ENCODE measurements at regions not wholly inside any gene's neighbourhood (a gene's known extent, or its start where the extent isn't known, plus 50 kb on each side); places are given as distances from the start of the nearest gene placed in this dataset.

DNA sequence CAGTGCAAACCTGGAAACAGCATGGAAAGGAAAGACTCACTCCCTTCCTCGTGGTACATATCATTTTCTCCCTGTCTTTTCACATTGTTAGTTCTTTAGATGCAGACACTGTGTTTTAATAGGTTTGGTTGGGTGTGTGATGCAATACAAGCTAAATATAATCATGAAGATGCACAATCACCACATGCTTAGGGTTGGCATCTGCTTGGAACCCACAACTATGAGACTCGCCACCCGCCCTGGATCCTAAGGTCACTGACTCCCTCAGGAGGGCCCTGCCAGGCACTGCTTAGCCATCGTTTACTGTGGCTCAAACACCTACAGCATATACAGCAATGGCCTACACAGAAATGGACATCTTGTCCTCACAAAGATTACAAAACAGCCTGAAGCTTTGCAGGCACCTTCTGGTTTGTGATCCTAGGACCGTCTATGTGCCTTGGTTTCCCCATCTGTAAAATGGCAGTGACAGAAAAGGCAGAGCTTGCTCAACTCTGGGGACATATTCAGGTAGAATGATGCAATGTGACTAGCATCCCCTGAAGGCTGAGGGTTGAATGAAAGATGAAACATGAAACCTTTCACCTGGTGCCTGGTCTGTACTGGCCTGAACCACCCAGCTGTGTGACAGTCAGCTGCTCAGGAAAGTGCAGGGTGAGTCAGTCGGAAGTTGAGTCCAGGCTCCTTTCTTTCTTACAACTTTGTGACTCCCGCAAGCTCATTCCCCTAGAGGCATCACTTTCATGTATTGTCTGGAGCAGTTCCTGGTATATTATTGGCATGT lies 123.6 kb upstream of the PFN2 start:
- Histone ChIP-seq H3K36me3 (ENCODE audit: control insufficient read depth, low read depth, low read length) (no peaks in the 10 kb centered on the region), H3K9ac (ENCODE audit: low read length) (no peak overlapping the region), H3K27me3 (ENCODE audit: control insufficient read depth, insufficient read depth, low read length) (no peaks in the 10 kb centered on the region), H3K27ac (ENCODE audit: low read length) (no peak overlapping the region), H3K9me3 (ENCODE audit: control insufficient read depth, low read depth, low read length) (no peaks in the 10 kb centered on the region), H3K4me1 (ENCODE audit: control insufficient read depth, low read depth, low read length) (peaks cover 21% of the 10 kb centered on the region), H3K4me3 (ENCODE audit: low read length) (no peak overlapping the region)

DNA sequence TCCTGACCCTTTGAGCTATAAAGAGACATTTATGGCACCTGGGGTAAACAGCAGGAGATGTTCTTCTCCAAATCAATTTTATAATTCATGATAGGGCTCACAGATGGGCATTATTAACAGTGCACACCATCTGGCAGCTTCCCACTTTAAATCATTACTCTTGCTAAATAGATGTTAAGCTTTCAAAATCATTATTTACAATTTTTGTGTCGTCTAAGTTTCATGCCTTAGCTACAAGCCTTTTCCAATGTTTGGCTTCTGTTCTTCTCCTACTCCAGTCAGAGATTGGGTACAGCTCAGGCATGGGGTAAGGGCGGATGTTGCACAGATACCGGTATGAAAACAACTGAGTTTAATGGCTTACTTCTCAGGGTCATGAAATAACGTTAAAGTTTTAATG lies 120.9 kb upstream of the PFN2 start:
- Histone ChIP-seq H3K4me3 (ENCODE audit: low read length) (no peak overlapping the region), H3K9me3 (ENCODE audit: control insufficient read depth, low read depth, low read length) (no peaks in the 10 kb centered on the region), H3K9ac (ENCODE audit: low read length) (no peak overlapping the region), H3K27ac (ENCODE audit: low read length) (no peak overlapping the region), H3K27me3 (ENCODE audit: control insufficient read depth, insufficient read depth, low read length) (no peaks in the 10 kb centered on the region), H3K36me3 (ENCODE audit: control insufficient read depth, low read depth, low read length) (no peaks in the 10 kb centered on the region), H3K4me1 (ENCODE audit: control insufficient read depth, low read depth, low read length) (peaks cover 7% of the 10 kb centered on the region)

- Histone ChIP-seq H3K36me3 (ENCODE audit: control insufficient read depth, low read depth, low read length) (no peaks in the 10 kb centered on the region), H3K27ac (ENCODE audit: low read length) (no peak overlapping the region), H3K9me3 (ENCODE audit: control insufficient read depth, low read depth, low read length) (no peaks in the 10 kb centered on the region), H3K4me1 (ENCODE audit: control insufficient read depth, low read depth, low read length) (no peaks in the 10 kb centered on the region), H3K9ac (ENCODE audit: low read length) (no peak overlapping the region), H3K4me3 (ENCODE audit: low read length) (no peak overlapping the region), H3K27me3 (ENCODE audit: control insufficient read depth, insufficient read depth, low read length) (no peaks in the 10 kb centered on the region)
Measured at GRCh38 chr3:150090877-150091276, 120.2 kb upstream of the PFN2 start.

- H3K36me3 ChIP-seq (ENCODE audit: control insufficient read depth, low read depth, low read length) = no peaks in the 10 kb centered on the region
- no peak overlapping the region for H3K27ac ChIP-seq (ENCODE audit: low read length)
- no peaks in the 10 kb centered on the region for H3K9me3 ChIP-seq (ENCODE audit: control insufficient read depth, low read depth, low read length)
- H3K27me3 ChIP-seq (ENCODE audit: control insufficient read depth, insufficient read depth, low read length) = no peaks in the 10 kb centered on the region
- no peak overlapping the region for H3K9ac ChIP-seq (ENCODE audit: low read length)
- H3K4me3 ChIP-seq (ENCODE audit: low read length) = no peak overlapping the region
- no peaks in the 10 kb centered on the region for H3K4me1 ChIP-seq (ENCODE audit: control insufficient read depth, low read depth, low read length)
Measured at GRCh38 chr3:150090006-150090405, 119.3 kb upstream of the PFN2 start.

DNA sequence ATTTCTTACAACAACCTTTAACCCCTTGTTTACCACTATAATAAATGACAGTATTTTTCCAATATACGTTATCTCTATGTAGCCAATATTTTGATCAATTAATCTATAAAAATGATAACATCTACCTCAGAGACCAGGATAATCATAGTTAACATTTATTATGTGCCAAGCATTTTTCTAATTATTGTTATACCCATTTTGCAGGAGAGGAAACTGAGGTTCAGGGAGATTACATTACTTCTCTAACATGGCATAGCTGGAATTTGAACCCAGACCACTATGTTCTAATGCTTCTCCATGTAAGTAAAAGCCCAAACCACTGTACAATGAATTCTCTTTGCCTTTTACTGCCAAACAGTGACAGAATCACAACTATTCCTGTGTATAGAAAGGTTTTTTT lies 113.4 kb upstream of the PFN2 start:
- Histone ChIP-seq H3K4me3 (ENCODE audit: low read length) (no peak overlapping the region), H3K9ac (ENCODE audit: low read length) (no peak overlapping the region), H3K36me3 (ENCODE audit: control insufficient read depth, low read depth, low read length) (no peaks in the 10 kb centered on the region), H3K27ac (ENCODE audit: low read length) (no peak overlapping the region), H3K4me1 (ENCODE audit: control insufficient read depth, low read depth, low read length) (no peaks in the 10 kb centered on the region), H3K27me3 (ENCODE audit: control insufficient read depth, insufficient read depth, low read length) (no peaks in the 10 kb centered on the region), H3K9me3 (ENCODE audit: control insufficient read depth, low read depth, low read length) (no peaks in the 10 kb centered on the region)

- Histone ChIP-seq H3K27ac (ENCODE audit: low read length) (no peak overlapping the region), H3K9ac (ENCODE audit: low read length) (no peak overlapping the region)
Measured at GRCh38 chr3:150083655-150084042, 113.0 kb upstream of the PFN2 start.

DNA sequence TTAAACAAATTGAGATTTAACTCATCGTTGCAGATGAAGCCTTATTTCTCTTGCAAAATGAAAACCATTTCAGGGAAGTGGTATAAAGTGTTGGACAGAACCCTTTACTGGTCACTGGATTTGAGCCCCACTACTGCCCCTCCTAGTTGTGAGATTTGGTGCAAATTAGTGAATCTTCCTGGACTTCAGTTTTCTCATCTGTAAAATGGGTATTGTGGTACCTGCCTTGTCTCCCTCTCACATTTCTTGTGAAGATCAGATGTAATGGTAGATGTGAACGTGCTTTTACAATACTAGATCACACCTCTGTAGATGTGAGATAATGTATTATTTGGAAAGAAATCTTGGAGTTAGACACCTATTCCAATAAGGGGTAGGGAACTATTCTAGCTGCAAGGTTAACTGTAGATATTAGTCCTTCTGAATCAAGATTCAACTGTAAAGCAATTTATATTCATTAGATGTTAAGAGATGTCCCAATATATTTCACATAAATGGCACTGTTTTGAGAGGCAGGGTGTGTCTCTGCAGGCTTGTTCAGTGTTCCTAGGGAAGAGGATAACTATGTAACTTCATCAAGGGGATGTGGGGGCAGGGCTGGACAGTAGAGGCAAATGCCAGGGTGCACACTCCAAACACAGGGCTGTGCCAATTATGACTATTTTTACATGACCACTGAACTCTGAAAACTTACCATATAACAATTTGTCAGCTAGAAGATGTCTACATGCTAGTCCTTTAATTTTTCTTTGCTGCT lies 112.4 kb upstream of the PFN2 start:
- no peaks in the 10 kb centered on the region for H3K4me1 ChIP-seq (ENCODE audit: control insufficient read depth, low read depth, low read length)
- no peak overlapping the region for H3K27ac ChIP-seq (ENCODE audit: low read length)
- H3K9ac ChIP-seq (ENCODE audit: low read length) = no peak overlapping the region
- no peaks in the 10 kb centered on the region for H3K9me3 ChIP-seq (ENCODE audit: control insufficient read depth, low read depth, low read length)
- no peaks in the 10 kb centered on the region for H3K27me3 ChIP-seq (ENCODE audit: control insufficient read depth, insufficient read depth, low read length)
- H3K36me3 ChIP-seq (ENCODE audit: control insufficient read depth, low read depth, low read length) = no peaks in the 10 kb centered on the region
- no peak overlapping the region for H3K4me3 ChIP-seq (ENCODE audit: low read length)

More at GRCh38 chr3:150083655-150084042, 113.0 kb upstream of the PFN2 start:
- no peaks in the 10 kb centered on the region for H3K9me3 ChIP-seq (ENCODE audit: control insufficient read depth, low read depth, low read length)
- H3K4me3 ChIP-seq (ENCODE audit: low read length) = no peak overlapping the region
- H3K36me3 ChIP-seq (ENCODE audit: control insufficient read depth, low read depth, low read length) = no peaks in the 10 kb centered on the region
- no peaks in the 10 kb centered on the region for H3K4me1 ChIP-seq (ENCODE audit: control insufficient read depth, low read depth, low read length)
- H3K27me3 ChIP-seq (ENCODE audit: control insufficient read depth, insufficient read depth, low read length) = no peaks in the 10 kb centered on the region

GRCh38 chr3:150081084-150081483 lies 110.4 kb upstream of the PFN2 start:
- no peaks in the 10 kb centered on the region for H3K4me1 ChIP-seq (ENCODE audit: control insufficient read depth, low read depth, low read length)
- no peaks in the 10 kb centered on the region for H3K36me3 ChIP-seq (ENCODE audit: control insufficient read depth, low read depth, low read length)
- no peaks in the 10 kb centered on the region for H3K27me3 ChIP-seq (ENCODE audit: control insufficient read depth, insufficient read depth, low read length)
- H3K27ac ChIP-seq (ENCODE audit: low read length) = no peak overlapping the region
- H3K9ac ChIP-seq (ENCODE audit: low read length) = no peak overlapping the region
- H3K9me3 ChIP-seq (ENCODE audit: control insufficient read depth, low read depth, low read length) = peaks cover 5% of the 10 kb centered on the region
- H3K4me3 ChIP-seq (ENCODE audit: low read length) = no peak overlapping the region

DNA sequence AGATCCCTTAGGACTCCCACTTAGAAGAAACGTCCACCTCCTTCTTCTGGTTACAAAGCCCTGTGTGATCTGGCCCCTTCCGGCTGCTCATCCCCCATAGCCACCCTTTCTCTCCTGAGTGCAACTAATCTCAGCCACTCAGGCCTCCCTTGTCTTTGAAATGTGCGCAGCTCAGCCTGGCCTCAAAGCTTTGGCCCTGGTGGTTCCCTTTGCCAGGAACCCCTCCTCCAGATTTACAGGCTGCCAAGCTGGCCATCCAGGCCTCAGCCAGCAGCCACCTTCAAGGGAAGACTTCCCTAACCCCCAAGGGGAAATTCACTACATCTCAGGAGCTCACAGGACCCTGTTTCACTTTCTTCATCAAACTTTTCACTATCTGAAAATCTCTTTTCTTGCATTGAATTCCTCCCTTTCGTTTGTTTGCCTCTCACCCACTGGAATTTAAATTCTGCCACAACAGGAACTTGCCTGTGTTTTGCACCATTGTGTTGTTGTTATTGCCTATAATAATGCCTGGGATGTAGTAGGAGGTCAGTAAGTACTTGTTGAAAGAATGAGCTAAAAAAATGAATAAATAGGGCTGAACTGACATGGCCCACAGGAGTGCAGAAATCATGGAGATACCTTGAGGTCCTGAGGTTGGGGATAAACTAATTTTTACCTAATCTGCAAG lies 109.5 kb upstream of the PFN2 start:
- Histone ChIP-seq H3K9ac (ENCODE audit: low read length) (no peak overlapping the region), H3K36me3 (ENCODE audit: control insufficient read depth, low read depth, low read length) (no peaks in the 10 kb centered on the region), H3K27ac (ENCODE audit: low read length) (no peak overlapping the region), H3K4me1 (ENCODE audit: control insufficient read depth, low read depth, low read length) (no peaks in the 10 kb centered on the region), H3K9me3 (ENCODE audit: control insufficient read depth, low read depth, low read length) (peaks cover 6% of the 10 kb centered on the region), H3K27me3 (ENCODE audit: control insufficient read depth, insufficient read depth, low read length) (no peaks in the 10 kb centered on the region), H3K4me3 (ENCODE audit: low read length) (no peak overlapping the region)

DNA sequence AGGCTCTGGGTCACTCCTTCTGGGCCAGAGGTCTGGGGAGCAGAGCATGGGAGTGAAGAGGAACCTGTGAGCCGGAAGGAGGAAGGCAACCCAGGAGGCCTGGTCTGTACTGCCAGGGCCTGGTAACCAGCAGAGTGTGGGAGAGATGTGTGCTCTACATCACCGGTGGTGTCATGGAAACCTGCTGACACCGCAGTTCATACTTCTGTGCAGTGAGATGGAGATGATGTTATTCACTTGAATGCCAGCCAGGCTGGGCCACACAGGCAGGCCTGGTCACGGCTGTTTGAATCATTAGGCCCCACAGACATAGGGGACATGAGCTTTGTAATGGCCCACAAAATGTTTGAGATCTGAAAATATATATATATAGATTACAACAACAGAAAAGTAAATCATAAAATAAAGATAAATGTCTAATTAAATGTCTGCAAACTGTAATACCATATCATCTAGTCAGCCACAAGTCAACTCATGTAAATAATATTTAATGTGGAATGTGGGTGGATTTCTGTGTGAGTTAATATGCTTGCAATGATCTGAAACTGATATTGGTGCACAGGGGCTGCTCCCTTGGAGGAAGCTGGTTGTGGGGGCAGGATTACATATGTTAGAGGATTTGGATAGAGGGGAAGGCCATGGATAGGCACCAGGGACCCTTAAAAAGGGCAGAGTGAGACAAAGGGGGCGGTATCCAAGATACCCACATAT lies 108.5 kb upstream of the PFN2 start:
- no peaks in the 10 kb centered on the region for H3K27me3 ChIP-seq (ENCODE audit: control insufficient read depth, insufficient read depth, low read length)
- no peak overlapping the region for H3K4me3 ChIP-seq (ENCODE audit: low read length)
- no peaks in the 10 kb centered on the region for H3K36me3 ChIP-seq (ENCODE audit: control insufficient read depth, low read depth, low read length)
- H3K9me3 ChIP-seq (ENCODE audit: control insufficient read depth, low read depth, low read length) = peaks cover 6% of the 10 kb centered on the region
- H3K27ac ChIP-seq (ENCODE audit: low read length) = no peak overlapping the region
- no peak overlapping the region for H3K9ac ChIP-seq (ENCODE audit: low read length)
- H3K4me1 ChIP-seq (ENCODE audit: control insufficient read depth, low read depth, low read length) = no peaks in the 10 kb centered on the region

DNA sequence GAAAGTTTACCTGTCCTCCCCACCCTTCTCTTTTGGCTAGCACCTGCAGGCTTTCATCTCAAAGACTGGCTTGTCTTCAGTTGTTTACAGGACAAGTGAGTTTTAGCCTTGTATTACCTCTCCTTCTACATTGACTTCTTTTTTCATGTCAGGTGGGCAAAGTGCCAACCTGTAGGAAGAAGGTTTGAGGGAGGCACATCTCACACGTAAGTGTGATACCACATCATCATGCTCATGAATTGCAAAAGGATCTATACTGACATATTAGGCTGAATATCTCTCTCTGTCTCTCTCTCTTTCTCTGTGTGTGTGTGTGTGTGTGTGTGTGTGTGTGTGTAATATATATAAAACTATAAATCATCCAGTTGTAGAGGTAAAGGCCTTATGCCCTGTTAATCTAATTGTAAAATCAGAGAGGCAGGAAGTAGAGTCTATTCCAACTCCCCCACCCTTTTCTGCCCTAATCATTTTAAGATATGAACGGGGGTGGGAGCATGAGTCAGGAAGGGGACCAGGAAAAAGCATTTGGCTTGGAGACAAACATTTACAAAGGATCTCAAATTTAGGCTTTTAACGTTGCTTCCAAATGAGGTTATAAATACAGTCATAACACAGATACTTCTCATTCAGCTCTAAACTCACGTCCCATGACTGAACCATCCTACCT lies 107.0 kb upstream of the PFN2 start:
- H3K36me3 ChIP-seq (ENCODE audit: control insufficient read depth, low read depth, low read length) = no peaks in the 10 kb centered on the region
- no peak overlapping the region for H3K27ac ChIP-seq (ENCODE audit: low read length)
- H3K4me3 ChIP-seq (ENCODE audit: low read length) = no peak overlapping the region
- peaks cover 6% of the 10 kb centered on the region for H3K9me3 ChIP-seq (ENCODE audit: control insufficient read depth, low read depth, low read length)
- H3K4me1 ChIP-seq (ENCODE audit: control insufficient read depth, low read depth, low read length) = peaks cover 3% of the 10 kb centered on the region
- no peaks in the 10 kb centered on the region for H3K27me3 ChIP-seq (ENCODE audit: control insufficient read depth, insufficient read depth, low read length)
- H3K9ac ChIP-seq (ENCODE audit: low read length) = no peak overlapping the region
